ENCODE measurements at regions not wholly inside any gene's neighbourhood (a gene's known extent, or its start where the extent isn't known, plus 50 kb on each side); places are given as distances from the start of the nearest gene placed in this dataset.

- Histone ChIP-seq H3K27ac (no peak overlapping the region), H3K27me3 (no peaks in the 10 kb centered on the region), H3K36me3 (no peaks in the 10 kb centered on the region), H3K4me3 (no peak overlapping the region), H3K9me3 (no peaks in the 10 kb centered on the region), H3K4me1 (no peaks in the 10 kb centered on the region)
- no peak for DNase-seq (ENCODE audit: low spot score in 2 of 2)
- TF ChIP-seq, protein P1, sequence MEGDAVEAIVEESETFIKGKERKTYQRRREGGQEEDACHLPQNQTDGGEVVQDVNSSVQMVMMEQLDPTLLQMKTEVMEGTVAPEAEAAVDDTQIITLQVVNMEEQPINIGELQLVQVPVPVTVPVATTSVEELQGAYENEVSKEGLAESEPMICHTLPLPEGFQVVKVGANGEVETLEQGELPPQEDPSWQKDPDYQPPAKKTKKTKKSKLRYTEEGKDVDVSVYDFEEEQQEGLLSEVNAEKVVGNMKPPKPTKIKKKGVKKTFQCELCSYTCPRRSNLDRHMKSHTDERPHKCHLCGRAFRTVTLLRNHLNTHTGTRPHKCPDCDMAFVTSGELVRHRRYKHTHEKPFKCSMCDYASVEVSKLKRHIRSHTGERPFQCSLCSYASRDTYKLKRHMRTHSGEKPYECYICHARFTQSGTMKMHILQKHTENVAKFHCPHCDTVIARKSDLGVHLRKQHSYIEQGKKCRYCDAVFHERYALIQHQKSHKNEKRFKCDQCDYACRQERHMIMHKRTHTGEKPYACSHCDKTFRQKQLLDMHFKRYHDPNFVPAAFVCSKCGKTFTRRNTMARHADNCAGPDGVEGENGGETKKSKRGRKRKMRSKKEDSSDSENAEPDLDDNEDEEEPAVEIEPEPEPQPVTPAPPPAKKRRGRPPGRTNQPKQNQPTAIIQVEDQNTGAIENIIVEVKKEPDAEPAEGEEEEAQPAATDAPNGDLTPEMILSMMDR (IDR thresholded peaks at IDR 0.05), result no peak
- TF ChIP-seq POLR2AphosphoS5 (IDR thresholded peaks at IDR 0.05), result no peak
- no peak for TF ChIP-seq POLR2A (IDR thresholded peaks at IDR 0.05)
- no peak for TF ChIP-seq EP300 (IDR thresholded peaks at IDR 0.05)
- WGBS, result 82% methylated on average over 4 of the region's 4 CpGs
Observed at GRCh38 chr2:2492800-2493199, 161.7 kb upstream of the MYT1L start.

- no peaks in the 10 kb centered on the region for H3K27me3 ChIP-seq
- TF ChIP-seq POLR2A (IDR thresholded peaks at IDR 0.05) (no peak), EP300 (IDR thresholded peaks at IDR 0.05) (no peak), POLR2AphosphoS5 (IDR thresholded peaks at IDR 0.05) (no peak)
- TF ChIP-seq, protein P1 (IDR thresholded peaks at IDR 0.05), result no peak
- 89% methylated on average over 2 of the region's 2 CpGs for WGBS
Observed at GRCh38 chr2:2491964-2492363, 160.9 kb upstream of the MYT1L start.

DNA sequence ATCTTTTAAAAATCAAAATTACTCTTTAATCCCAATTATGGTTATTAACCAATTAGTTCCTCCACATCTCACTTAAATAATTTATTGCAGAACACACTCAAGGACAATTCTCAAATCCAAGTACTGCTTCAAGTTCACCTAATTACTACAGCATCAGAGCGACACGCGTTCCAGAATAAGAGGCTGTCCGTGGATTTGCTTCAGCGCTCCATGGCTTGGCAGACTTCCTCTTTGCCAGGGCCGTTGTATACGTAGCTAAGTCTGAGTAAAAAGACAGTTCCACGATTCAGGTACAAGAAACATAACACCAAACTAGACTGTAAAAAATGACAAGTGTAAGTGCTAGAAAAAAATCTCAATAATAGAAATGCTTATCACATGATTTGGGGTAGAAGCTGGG, 153.2 kb upstream of the MYT1L start:
- Histone ChIP-seq H3K9me3 (no peaks in the 10 kb centered on the region), H3K27me3 (no peaks in the 10 kb centered on the region), H3K4me3 (no peak overlapping the region), H3K36me3 (no peaks in the 10 kb centered on the region), H3K27ac (no peak overlapping the region), H3K4me1 (no peaks in the 10 kb centered on the region)
- TF ChIP-seq POLR2AphosphoS5 (IDR thresholded peaks at IDR 0.05), result no peak
- TF ChIP-seq POLR2A (IDR thresholded peaks at IDR 0.05), result no peak
- no peak for TF ChIP-seq EP300 (IDR thresholded peaks at IDR 0.05)
- TF ChIP-seq, protein P1 (IDR thresholded peaks at IDR 0.05), result no peak
- no peak for DNase-seq (ENCODE audit: low spot score in 2 of 2)
- 88% methylated on average over 8 of the region's 8 CpGs for WGBS

More at GRCh38 chr2:2491964-2492363, 160.9 kb upstream of the MYT1L start:
- H3K4me1 ChIP-seq, result no peaks in the 10 kb centered on the region
- no peak overlapping the region for H3K27ac ChIP-seq
- no peaks in the 10 kb centered on the region for H3K9me3 ChIP-seq
- no peak overlapping the region for H3K4me3 ChIP-seq
- H3K36me3 ChIP-seq, result no peaks in the 10 kb centered on the region
- DNase-seq (ENCODE audit: low spot score in 2 of 2), result no peak

GRCh38 chr2:2482851-2483250, 151.8 kb upstream of the MYT1L start:
- no peak for DNase-seq (ENCODE audit: low spot score in 2 of 2)
- Histone ChIP-seq H3K4me1 (no peaks in the 10 kb centered on the region), H3K27me3 (no peaks in the 10 kb centered on the region), H3K4me3 (no peak overlapping the region), H3K9me3 (no peaks in the 10 kb centered on the region), H3K27ac (no peak overlapping the region), H3K36me3 (no peaks in the 10 kb centered on the region)
- 70% methylated on average over 4 of the region's 4 CpGs for WGBS
- TF ChIP-seq EP300 (IDR thresholded peaks at IDR 0.05), result no peak

DNA sequence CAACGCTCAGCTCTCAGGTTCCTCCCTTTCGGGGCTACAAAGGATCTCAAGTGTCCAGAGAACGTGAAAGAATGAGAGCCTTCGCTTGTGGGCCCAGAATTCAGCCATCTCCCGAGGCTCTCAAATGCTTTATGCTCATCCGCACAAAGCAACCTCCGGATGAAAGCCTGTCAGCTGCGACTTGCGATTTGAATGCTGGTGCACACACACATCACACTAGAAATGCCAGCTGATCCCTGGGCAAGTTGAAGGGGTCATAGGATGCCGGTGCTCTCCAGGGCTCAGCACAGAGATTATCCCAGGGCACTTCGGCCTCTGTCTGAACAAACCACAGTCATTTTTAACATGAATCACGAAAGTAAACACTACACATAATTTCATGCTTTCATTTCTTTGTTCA, 141.8 kb upstream of the MYT1L start:
- Histone ChIP-seq H3K27ac (no peak overlapping the region), H3K9me3 (no peaks in the 10 kb centered on the region), H3K36me3 (no peaks in the 10 kb centered on the region), H3K4me3 (no peak overlapping the region), H3K27me3 (no peaks in the 10 kb centered on the region), H3K4me1 (no peaks in the 10 kb centered on the region)
- DNase-seq (ENCODE audit: low spot score in 2 of 2), result no peak
- WGBS, result 91% methylated on average over 12 of the region's 12 CpGs
- TF ChIP-seq POLR2A (IDR thresholded peaks at IDR 0.05) (no peak), POLR2AphosphoS5 (IDR thresholded peaks at IDR 0.05) (no peak), EP300 (IDR thresholded peaks at IDR 0.05) (no peak)
- TF ChIP-seq, protein P1 (IDR thresholded peaks at IDR 0.05), result no peak

DNA sequence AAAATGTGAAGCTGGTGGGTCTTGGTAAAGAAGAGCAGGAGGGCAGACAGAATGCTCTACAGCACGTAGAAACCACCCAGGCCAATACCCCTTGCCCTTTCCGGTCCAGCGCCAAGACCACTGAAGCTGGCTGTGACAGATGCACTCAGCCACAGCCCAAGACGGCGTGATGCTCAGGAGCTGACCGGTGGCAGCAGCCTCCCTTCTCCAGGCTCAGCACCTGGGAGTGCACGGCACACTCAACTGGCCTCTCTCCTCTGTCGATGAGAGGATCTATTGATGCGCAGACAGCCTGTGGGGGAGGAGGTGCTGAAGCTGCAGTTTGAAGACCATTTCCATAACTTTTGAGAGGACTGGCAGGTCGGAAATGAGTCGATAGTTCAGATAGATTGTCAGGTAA, 141.0 kb upstream of the MYT1L start:
- WGBS, result 85% methylated on average over 7 of the region's 11 CpGs
- H3K36me3 ChIP-seq, result no peaks in the 10 kb centered on the region
- no peak overlapping the region for H3K4me3 ChIP-seq
- no peaks in the 10 kb centered on the region for H3K27me3 ChIP-seq
- H3K4me1 ChIP-seq, result no peaks in the 10 kb centered on the region
- TF ChIP-seq, protein P1 (IDR thresholded peaks at IDR 0.05), result no peak
- TF ChIP-seq EP300 (IDR thresholded peaks at IDR 0.05) (no peak), POLR2A (IDR thresholded peaks at IDR 0.05) (no peak), POLR2AphosphoS5 (IDR thresholded peaks at IDR 0.05) (no peak)
- no peak overlapping the region for H3K27ac ChIP-seq
- DNase-seq (ENCODE audit: low spot score in 2 of 2), result no peak
- H3K9me3 ChIP-seq, result no peaks in the 10 kb centered on the region

All from suprapubic skin (tissue), 4 donors.